WTC11 (cell line): ENCODE measurements at regions not wholly inside any gene's neighbourhood (a gene's known extent, or its start where the extent isn't known, plus 50 kb on each side); places are given as distances from the start of the nearest gene placed in this dataset.

Source experiments
- CTCF ChIP-seq: fragments of 200-600 bp; IDR thresholded peaks from 2 replicates; pipeline ENCODE4 v1.8.0; 2022; ENCODE audit warnings: antibody characterized with exemption
- FOXP4 ChIP-seq: sonication (generic); formaldehyde crosslinking; IDR thresholded peaks from 2 replicates; pipeline ENCODE4 v1.8.0; 2022; ENCODE audit warnings: mild to moderate bottlenecking, missing genetic modification reagents

- TF ChIP-seq FOXP4 (no peak), CTCF (no peak)
Observed at GRCh38 chr12:74641694-74642093, 104.1 kb downstream of the ATXN7L3B start.
